Thyroid gland (tissue), 4 donors: ENCODE measurements at regions not wholly inside any gene's neighbourhood (a gene's known extent, or its start where the extent isn't known, plus 50 kb on each side); places are given as distances from the start of the nearest gene placed in this dataset.

Experiments
- DNase-seq, 2 donors: peaks; one replicate each; pipeline ENCODE4 v3.0.0-alpha.2; 2019
- H3K27ac ChIP-seq, 3 donors: fragments of 200-600 bp; sonication (generic); 1 replicate in 2 of 3; 2 replicates in 1 of 3; pipeline ENCODE4 v1.5.1; 2016 to 2019; ENCODE audit warnings: mild to moderate bottlenecking in 1 of 3, moderate library complexity in 1 of 3
- H3K27me3 ChIP-seq: fragments of 200-600 bp; sonication (generic); one replicate; pipeline ENCODE4 v1.5.1; 2019
- H3K36me3 ChIP-seq, 2 donors: fragments of 200-600 bp; sonication (generic); one replicate each; pipeline ENCODE4 v1.5.1; 2016 to 2019
- H3K4me1 ChIP-seq, 2 donors: fragments of 200-600 bp; sonication (generic); one replicate each; pipeline ENCODE4 v1.5.1; 2017 to 2019
- H3K4me3 ChIP-seq, 3 donors: fragments of 200-600 bp; sonication (generic); replicated peaks in 1 of 3; 1 replicate in 2 of 3; 2 replicates in 1 of 3; pipeline ENCODE4 v1.5.1; 2016; ENCODE audit warnings: mild to moderate bottlenecking in 1 of 3
- H3K9me3 ChIP-seq: fragments of 200-600 bp; sonication (generic); one replicate; pipeline ENCODE4 v1.5.1; 2017
- CTCF ChIP-seq, 6 experiments: fragments of 200-600 bp in 3 of 6; fragments of 450-650 bp in 3 of 6; sonication (generic) in 3 of 6; IDR thresholded peaks; one replicate each; pipeline ENCODE4 v1.5.1; 2016 to 2019; ENCODE audit warnings: antibody characterized with exemption in 6 of 6, mild to moderate bottlenecking in 2 of 6, inconsistent platforms in 1 of 6, moderate library complexity in 1 of 6
- POLR2A ChIP-seq, 2 donors: fragments of 450-650 bp; IDR thresholded peaks; one replicate each; pipeline ENCODE4 v1.6.1; 2017; ENCODE audit warnings: antibody characterized with exemption in 2 of 2, mild to moderate bottlenecking in 2 of 2, moderate library complexity in 1 of 2
- WGBS, 2 donors: methylation state at CpG; one replicate each; pipeline ENCODE4 v1.1.5; 2017; 5-methylcytosine and 5-hydroxymethylcytosine counted together
- intact Hi-C: fragments of 100-400 bp; cut with DNase I; formaldehyde crosslinking; loops from one replicate; pipeline ENCODE4 v1.15.1; 2023

- no peak overlapping the region for H3K4me3 ChIP-seq
- WGBS, 2 donors = 78 to 80% methylated on average over 5 of the region's 5 CpGs
- H3K4me1 ChIP-seq = no peaks in the 10 kb centered on the region
- H3K9me3 ChIP-seq = no peaks in the 10 kb centered on the region
- no peak for DNase-seq
- TF ChIP-seq POLR2A (IDR thresholded peaks at IDR 0.05) = no peak
- H3K27ac ChIP-seq = no peak overlapping the region
- H3K27me3 ChIP-seq = no peaks in the 10 kb centered on the region
- no peaks in the 10 kb centered on the region for H3K36me3 ChIP-seq
- intact Hi-C loops = no loop called here
Measured at GRCh38 chr14:29425705-29426482, 501.8 kb downstream of the PRKD1 start.

DNA sequence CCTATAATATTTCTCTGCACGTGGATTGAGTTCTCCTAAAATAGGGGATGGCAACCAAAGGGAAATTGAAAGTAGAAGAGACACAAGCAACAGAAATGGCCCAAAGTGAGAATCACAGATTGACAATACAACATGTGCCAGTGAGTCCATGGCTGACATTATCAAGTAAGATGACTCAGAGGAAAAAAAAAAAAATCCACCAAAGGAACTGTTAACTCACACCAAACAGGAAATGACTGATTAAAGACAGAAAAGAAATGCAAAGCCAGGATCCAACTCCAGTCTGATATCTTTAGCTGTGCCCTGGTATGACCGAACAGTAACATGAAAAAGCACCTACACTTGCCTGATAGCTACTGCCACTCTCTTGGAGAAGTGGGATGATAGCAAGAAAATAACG lies 485.0 kb downstream of the PRKD1 start:
- Histone ChIP-seq H3K4me1 (no peaks in the 10 kb centered on the region), H3K9me3 (no peaks in the 10 kb centered on the region), H3K4me3 (no peak overlapping the region), H3K36me3 (no peaks in the 10 kb centered on the region), H3K27me3 (no peaks in the 10 kb centered on the region), H3K27ac (no peak overlapping the region)
- TF ChIP-seq CTCF (IDR thresholded peaks at IDR 0.05) (no peak), POLR2A (IDR thresholded peaks at IDR 0.05) (no peak)
- intact Hi-C loops = no loop called here
- DNase-seq = no peak
- WGBS, 2 donors = 78 to 80% methylated on average over 3 of the region's 3 CpGs

- TF ChIP-seq POLR2A (IDR thresholded peaks at IDR 0.05) = no peak
- TF ChIP-seq CTCF (IDR thresholded peaks at IDR 0.05) = no peak
- H3K4me3 ChIP-seq = no peak overlapping the region
- no peaks in the 10 kb centered on the region for H3K27me3 ChIP-seq
- no peaks in the 10 kb centered on the region for H3K9me3 ChIP-seq
- no peaks in the 10 kb centered on the region for H3K36me3 ChIP-seq
- H3K4me1 ChIP-seq = no peaks in the 10 kb centered on the region
- intact Hi-C loops = no loop called here
- no peak for DNase-seq
- H3K27ac ChIP-seq = no peak overlapping the region
- WGBS, 2 donors = 65 to 77% methylated on average over 2 of the region's 2 CpGs
Measured at GRCh38 chr14:29444216-29444615, 483.4 kb downstream of the PRKD1 start.

DNA sequence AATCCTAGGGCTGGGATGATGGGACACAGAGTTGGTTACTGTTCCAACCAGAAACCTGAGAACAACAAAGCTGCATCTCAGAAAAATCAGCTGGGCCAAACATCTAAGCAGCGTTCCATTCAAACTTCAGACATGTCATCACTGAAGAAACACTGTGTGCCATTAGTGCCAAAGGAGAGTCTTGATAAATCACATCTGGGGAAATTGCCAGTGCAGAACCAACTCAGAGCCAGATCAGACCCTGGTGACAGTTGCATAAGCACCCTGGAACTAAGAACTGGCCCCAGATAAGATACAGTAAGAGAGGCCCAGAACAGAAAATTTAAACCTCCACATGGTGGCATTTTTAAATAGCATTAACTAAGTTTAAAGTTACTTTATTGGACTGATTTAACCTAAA lies 482.8 kb downstream of the PRKD1 start:
- intact Hi-C loops = no loop called here
- H3K27ac ChIP-seq = no peak overlapping the region
- 89 to 100% methylated on average over 1 of the region's 1 CpG for WGBS, 2 donors
- H3K4me1 ChIP-seq = no peaks in the 10 kb centered on the region
- TF ChIP-seq CTCF (IDR thresholded peaks at IDR 0.05) (no peak), POLR2A (IDR thresholded peaks at IDR 0.05) (no peak)
- no peaks in the 10 kb centered on the region for H3K36me3 ChIP-seq
- H3K9me3 ChIP-seq = no peaks in the 10 kb centered on the region
- H3K4me3 ChIP-seq = no peak overlapping the region
- H3K27me3 ChIP-seq = no peaks in the 10 kb centered on the region
- DNase-seq = no peak

GRCh38 chr14:29446971-29447370 lies 480.7 kb downstream of the PRKD1 start:
- Histone ChIP-seq H3K27me3 (no peaks in the 10 kb centered on the region), H3K4me3 (no peak overlapping the region), H3K9me3 (no peaks in the 10 kb centered on the region), H3K4me1 (no peaks in the 10 kb centered on the region), H3K27ac (no peak overlapping the region), H3K36me3 (no peaks in the 10 kb centered on the region)
- intact Hi-C loops = no loop called here
- TF ChIP-seq POLR2A (IDR thresholded peaks at IDR 0.05) = no peak
- TF ChIP-seq CTCF (IDR thresholded peaks at IDR 0.05) = no peak
- DNase-seq = no peak
- WGBS, 2 donors = 68 to 73% methylated on average over 5 of the region's 5 CpGs
